Activated T-cell treated with anti-CD3 and anti-CD28 coated beads for 1 hour (primary cell): ENCODE measurements at regions not wholly inside any gene's neighbourhood (a gene's known extent, or its start where the extent isn't known, plus 50 kb on each side); places are given as distances from the start of the nearest gene placed in this dataset.
A peak's percentile ranks its signal among the peaks of the same experiment; 100 is the strongest.
"Not testable (repeated sequence)": the region's sequence is repeated elsewhere in the genome, so short reads cannot be mapped to it uniquely, and the experiment has no call there.

ENCODE experiments used
- DNase-seq: peaks from one replicate; pipeline ENCODE4 v3.0.0-alpha.2; 2020; ENCODE audit warnings: low read depth

DNA sequence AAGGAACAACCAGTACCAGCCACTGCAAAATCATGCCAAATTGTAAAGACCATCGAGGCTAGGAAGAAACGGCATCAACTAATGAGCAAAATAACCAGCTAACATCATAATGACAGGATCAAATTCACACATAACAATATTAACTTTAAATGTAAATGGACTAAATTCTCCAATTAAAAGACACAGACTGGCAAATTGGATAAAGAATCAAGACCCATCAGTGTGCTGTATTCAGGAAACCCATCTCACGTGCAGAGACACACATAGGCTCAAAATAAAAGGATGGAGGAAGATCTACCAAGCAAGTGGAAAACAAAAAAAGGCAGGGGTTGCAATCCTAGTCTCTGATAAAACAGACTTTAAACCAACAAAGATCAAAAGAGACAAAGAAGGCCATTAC is 97.6 kb downstream of the GPX5 start:
- DNase-seq, result not testable (repeated sequence)

GRCh38 chr6:28626386-28626785 is 100.7 kb downstream of the GPX5 start:
- not testable (repeated sequence) for DNase-seq

GRCh38 chr6:28632326-28632851 is 106.7 kb downstream of the GPX5 start:
- no peak for DNase-seq

DNA sequence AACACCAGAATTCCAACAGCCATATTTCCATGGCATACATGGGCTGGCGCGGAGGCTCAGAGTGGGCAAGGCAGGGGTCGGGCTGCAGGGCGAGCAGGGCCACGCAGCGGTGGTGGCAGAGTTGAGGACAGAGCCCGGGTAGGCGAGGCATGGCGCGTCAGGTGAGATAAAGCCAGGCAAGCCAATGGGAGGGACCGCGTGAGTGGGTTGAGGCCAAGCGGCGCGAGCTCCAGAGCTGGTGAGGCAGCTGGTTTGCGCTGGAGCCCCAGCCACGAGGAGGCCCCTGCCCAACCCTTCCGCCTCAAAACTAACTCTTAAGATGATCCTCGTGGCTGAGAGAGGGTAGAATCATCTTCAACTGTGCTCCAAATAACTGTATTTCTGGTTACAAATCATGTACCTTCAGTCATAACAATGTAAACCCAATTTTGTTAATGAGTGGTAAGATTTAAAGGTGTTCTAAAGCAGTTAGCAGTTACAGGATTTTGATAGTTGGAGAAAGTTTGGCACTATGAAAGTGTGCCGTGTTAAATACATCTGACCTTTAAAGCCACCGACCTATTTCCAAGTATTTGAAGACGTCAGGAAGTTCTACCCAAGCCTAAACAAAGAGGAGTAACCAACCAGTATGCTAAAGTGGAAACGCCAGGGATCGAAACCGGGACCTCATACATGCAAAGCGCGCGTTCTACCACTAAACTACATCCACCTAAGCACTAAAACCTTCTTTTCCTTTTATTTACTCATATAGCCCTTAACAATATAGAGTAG is 107.9 kb downstream of the GPX5 start:
- DNase-seq, result no peak

- no peak for DNase-seq
These were observed 108.7 kb downstream of the GPX5 start for GRCh38 chr6:28634411-28634760.

DNA sequence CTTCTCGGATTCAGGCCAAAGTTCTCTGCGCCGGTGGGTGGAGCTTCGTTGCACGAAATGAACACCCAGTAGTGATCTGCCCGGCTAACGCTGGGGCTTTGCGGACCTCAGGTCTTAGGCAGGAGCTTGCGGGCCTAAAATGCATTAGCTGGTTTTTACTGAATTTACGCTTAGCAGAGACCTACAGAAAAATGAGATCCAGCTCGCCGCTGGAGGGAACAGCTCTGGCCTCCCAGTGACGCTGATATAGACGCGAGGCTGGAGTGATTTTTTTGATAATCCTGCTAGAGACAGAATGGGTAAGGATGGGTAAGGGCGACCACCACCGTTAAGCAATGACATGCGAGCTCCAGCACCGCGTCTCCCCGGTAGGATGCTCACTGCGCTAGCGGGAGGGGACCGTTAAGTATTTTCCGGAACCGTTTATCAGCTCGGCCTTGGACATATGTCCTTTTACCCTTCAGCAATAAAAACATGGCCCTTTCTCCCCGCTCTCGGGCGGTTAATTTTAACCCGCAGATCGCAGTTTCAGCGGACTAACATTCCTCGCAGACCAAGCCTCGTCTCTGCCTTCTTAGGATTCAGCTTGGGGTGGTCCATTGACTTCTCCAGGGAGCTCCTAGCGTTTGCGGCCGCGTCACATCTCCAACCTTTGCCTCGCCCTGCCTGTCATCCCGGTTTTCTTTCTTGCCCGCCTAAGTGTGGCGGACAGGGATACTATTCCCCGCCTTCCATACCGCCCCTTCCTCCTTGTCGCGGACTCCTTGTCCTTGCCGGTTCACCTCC is 109.3 kb downstream of the GPX5 start:
- DNase-seq, result no peak

GRCh38 chr6:28635547-28636158 is 110.0 kb downstream of the GPX5 start:
- DNase-seq, result no peak

GRCh38 chr6:28638787-28639430 is 113.2 kb downstream of the GPX5 start:
- DNase-seq, result no peak

DNA sequence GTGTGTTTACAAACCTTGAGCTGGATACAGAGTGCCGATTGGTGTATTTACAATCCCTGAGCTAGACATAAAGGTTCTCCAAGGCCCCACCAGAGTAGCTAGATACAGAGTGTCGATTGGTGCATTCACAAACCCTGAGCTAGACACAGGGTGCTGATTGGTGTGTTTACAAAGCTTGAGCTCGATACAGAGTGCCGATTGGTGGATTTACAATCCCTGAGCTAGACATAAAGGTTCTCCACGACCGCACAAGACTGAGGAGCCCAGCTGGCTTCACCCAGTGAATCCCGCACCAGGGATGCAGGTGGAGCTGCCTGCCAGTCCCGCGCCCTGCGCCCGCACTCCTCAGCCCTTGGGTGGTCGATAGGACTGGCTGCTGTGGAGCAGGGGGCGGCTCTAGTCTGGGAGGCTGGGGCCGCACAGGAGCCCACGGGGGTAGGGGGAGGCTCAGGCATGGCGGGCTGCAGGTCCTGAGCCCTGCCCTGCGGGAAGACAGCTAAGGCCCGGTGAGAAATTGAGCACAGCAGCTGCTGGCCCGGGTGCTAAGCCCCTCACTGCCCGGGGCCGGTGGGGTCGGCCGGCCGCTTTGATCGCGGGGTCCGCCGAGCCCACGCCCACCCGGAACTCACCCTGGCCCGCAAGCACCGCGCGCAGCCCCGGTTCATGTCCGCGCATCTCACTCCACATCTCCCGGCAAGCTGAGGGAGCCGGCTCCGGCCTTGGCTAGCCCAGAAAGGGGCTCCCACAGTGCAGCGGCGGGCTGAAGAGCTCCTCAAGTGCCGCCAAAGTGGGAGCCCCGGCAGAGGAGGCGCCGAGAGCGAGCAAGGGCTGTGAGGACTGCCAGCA is 114.0 kb downstream of the GPX5 start:
- DNase-seq, result not testable (repeated sequence)

GRCh38 chr6:28643017-28643740 is 117.5 kb downstream of the GPX5 start:
- DNase-seq, result no peak

- DNase-seq, result no peak
These were observed 121.0 kb downstream of the GPX5 start for GRCh38 chr6:28646650-28647049.

- DNase-seq, result no peak
These were observed 122.6 kb downstream of the GPX5 start for GRCh38 chr6:28648035-28648877.

GRCh38 chr6:28648878-28649375 is 123.2 kb downstream of the GPX5 start:
- DNase-seq, result no peak

DNA sequence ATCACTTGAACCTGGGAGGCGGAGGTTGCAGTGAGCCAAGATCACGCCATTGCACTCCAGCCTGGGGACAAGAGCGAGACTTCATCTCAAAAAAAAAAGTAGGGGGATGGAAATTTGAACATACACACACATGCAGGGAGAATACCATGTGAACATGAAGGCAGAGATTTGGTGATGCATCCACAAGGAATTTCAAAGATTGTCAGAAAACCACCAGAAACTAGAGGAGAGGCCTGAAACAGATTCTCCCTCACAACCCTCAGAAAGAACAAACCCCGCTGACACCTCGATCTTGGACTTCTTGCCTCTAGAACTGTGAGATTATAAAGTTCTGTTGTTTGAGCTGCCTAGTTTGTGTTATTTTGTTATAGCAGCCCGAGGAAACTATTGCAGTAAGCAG is 125.5 kb downstream of the GPX5 start:
- DNase-seq, result no peak

- DNase-seq, result no peak
These were observed 128.2 kb downstream of the GPX5 start for GRCh38 chr6:28653876-28654275.

- no peak for DNase-seq
These were observed 129.5 kb downstream of the GPX5 start for GRCh38 chr6:28655164-28655563.

GRCh38 chr6:28656715-28657114 is 131.0 kb downstream of the GPX5 start:
- DNase-seq, result no peak

DNA sequence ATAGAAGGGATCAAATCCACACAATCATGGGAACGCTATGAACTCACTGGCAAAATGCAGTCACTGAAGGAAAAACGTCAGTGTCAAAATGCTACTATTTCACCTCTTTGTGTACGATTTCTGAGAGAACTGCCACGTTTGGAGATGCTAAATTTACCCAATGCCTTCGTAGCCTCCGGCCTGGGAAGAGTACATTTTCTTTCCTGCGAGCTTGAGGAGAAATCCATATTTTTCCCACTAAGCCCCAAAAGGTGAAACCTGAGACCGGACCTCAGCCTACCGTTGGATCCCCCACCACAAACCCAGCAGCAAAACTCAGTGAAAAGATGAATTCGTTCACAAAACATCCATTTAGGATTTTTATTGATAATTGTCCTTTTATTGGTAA is 131.7 kb downstream of the GPX5 start:
- DNase-seq, result no peak

DNA sequence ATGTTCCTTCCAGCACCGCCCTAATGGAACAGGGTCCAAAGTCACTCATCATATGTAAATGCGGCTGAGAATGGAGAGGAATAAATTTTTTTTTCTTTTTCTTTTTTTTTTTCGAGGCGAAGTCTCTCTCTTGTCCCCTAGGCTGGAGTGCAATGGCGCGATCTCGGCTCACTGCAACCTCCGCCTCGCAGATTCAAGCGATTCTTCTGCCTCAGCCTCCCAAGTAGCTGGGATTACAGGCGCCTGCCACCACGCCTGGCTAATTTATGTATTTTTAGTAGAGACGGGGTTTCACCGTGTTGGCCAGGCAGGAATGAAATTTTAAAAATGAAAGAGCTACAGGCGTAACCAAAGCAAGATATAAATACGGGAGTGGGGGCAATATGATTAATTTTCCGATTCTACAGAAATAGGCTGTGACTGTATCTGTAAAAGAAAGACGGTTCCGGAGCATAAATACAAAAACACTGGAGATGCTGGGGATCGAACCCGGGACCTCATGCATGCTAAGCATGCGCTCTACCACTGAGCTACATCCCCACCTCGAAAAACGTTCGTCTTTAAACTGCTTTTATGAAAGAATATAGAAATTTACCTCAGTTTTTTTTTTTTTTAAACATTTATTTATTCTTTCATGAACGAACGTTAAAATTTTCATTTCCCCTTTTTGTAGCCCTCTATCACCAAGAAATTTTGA is 132.2 kb downstream of the GPX5 start:
- DNase-seq, result peak; percentile 14
